ENCODE measurements at regions not wholly inside any gene's neighbourhood (a gene's known extent, or its start where the extent isn't known, plus 50 kb on each side); places are given as distances from the start of the nearest gene placed in this dataset.
"Not testable (repeated sequence)": the region's sequence is repeated elsewhere in the genome, so short reads cannot be mapped to it uniquely, and the experiment has no call there.

DNA sequence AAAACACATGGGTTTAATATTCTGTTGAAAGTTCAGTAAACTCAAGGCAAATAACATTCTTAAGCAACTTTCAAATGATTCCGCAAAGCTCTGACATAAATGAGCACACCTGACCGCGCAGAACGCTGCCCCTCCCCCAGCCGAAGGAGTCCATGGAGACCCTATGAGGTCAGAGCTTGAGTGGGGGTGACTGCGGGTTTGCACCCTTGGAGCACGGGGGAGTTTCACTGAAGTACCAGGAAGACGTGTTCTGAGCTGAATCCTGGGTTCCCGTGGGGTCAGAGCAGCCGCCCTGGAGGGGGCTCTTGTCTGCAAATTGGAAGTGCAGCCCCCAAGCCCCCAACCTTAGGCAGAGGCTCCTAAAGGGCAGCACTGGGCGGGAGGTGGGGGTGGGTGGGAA is 324.1 kb upstream of the SFSWAP start:
- Histone ChIP-seq H3K9me1 (ENCODE audit: control insufficient read depth, extremely low read depth, insufficient read depth, low read length) (no peaks in the 10 kb centered on the region), H3K9me3 (ENCODE audit: control insufficient read depth, low read depth, low read length) (no peaks in the 10 kb centered on the region), H3K4me3 (ENCODE audit: control insufficient read depth in 2 of 3, extremely low read depth in 1 of 3, insufficient read depth in 2 of 3, low read depth in 1 of 3, low read length in 3 of 3) (no peak overlapping the region), H3K27me3 (ENCODE audit: control insufficient read depth, extremely low read depth, insufficient read depth, low read length) (no peaks in the 10 kb centered on the region), H3K9ac (ENCODE audit: control insufficient read depth, extremely low read depth, insufficient read depth, low read length) (no peak overlapping the region), H4K20me1 (ENCODE audit: control insufficient read depth, extremely low read depth, insufficient read depth, low read length) (no peaks in the 10 kb centered on the region), H3K4me2 (ENCODE audit: control insufficient read depth, extremely low read depth, insufficient read depth, low read depth, low read length) (no peak overlapping the region), H3K79me2 (ENCODE audit: control insufficient read depth, insufficient read depth, low read length) (no peaks in the 10 kb centered on the region), H3K4me1 (ENCODE audit: control insufficient read depth, extremely low read depth, insufficient read depth, low read length) (no peaks in the 10 kb centered on the region), H3K27ac (ENCODE audit: control insufficient read depth, insufficient read depth, low read length) (no peak overlapping the region), H3K36me3 (ENCODE audit: control insufficient read depth in 2 of 2, extremely low read depth in 1 of 2, insufficient read depth in 2 of 2, low read length in 2 of 2) (no peaks in the 10 kb centered on the region), H2AFZ (ENCODE audit: control insufficient read depth, low read length) (no peak overlapping the region)
- FAIRE-seq (no peak), DNase-seq (ENCODE audit: low read depth, low spot score) (no peak)
- no peak for TF ChIP-seq EZH2 (IDR thresholded peaks at IDR 0.05; ENCODE audit: low read length)
- TF ChIP-seq, protein P1, sequence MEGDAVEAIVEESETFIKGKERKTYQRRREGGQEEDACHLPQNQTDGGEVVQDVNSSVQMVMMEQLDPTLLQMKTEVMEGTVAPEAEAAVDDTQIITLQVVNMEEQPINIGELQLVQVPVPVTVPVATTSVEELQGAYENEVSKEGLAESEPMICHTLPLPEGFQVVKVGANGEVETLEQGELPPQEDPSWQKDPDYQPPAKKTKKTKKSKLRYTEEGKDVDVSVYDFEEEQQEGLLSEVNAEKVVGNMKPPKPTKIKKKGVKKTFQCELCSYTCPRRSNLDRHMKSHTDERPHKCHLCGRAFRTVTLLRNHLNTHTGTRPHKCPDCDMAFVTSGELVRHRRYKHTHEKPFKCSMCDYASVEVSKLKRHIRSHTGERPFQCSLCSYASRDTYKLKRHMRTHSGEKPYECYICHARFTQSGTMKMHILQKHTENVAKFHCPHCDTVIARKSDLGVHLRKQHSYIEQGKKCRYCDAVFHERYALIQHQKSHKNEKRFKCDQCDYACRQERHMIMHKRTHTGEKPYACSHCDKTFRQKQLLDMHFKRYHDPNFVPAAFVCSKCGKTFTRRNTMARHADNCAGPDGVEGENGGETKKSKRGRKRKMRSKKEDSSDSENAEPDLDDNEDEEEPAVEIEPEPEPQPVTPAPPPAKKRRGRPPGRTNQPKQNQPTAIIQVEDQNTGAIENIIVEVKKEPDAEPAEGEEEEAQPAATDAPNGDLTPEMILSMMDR (optimal IDR thresholded peaks at IDR 0.05 in 1 of 3, IDR thresholded peaks at IDR 0.05 in 1 of 3, conservative IDR thresholded peaks at IDR 0.05 in 1 of 3; ENCODE audit: extremely low read depth in 1 of 3, insufficient read depth in 2 of 3, low read length in 3 of 3) = no peak
- dilution Hi-C loops (cut with MboI; ENCODE audit: extremely low pct_ligation_motif_present, low sequenced_read_pairs) = no loop called here

- Histone ChIP-seq H3K27me3 (ENCODE audit: control insufficient read depth, extremely low read depth, insufficient read depth, low read length) (no peaks in the 10 kb centered on the region), H3K36me3 (ENCODE audit: control insufficient read depth in 2 of 2, extremely low read depth in 1 of 2, insufficient read depth in 2 of 2, low read length in 2 of 2) (no peaks in the 10 kb centered on the region), H3K4me1 (ENCODE audit: control insufficient read depth, extremely low read depth, insufficient read depth, low read length) (no peaks in the 10 kb centered on the region), H3K4me3 (ENCODE audit: control insufficient read depth in 2 of 3, extremely low read depth in 1 of 3, insufficient read depth in 2 of 3, low read depth in 1 of 3, low read length in 3 of 3) (no peak overlapping the region), H3K27ac (ENCODE audit: control insufficient read depth, insufficient read depth, low read length) (no peak overlapping the region), H3K9me1 (ENCODE audit: control insufficient read depth, extremely low read depth, insufficient read depth, low read length) (no peaks in the 10 kb centered on the region), H3K9ac (ENCODE audit: control insufficient read depth, extremely low read depth, insufficient read depth, low read length) (no peak overlapping the region), H3K9me3 (ENCODE audit: control insufficient read depth, low read depth, low read length) (no peaks in the 10 kb centered on the region), H3K79me2 (ENCODE audit: control insufficient read depth, insufficient read depth, low read length) (no peaks in the 10 kb centered on the region), H2AFZ (ENCODE audit: control insufficient read depth, low read length) (no peak overlapping the region), H4K20me1 (ENCODE audit: control insufficient read depth, extremely low read depth, insufficient read depth, low read length) (no peaks in the 10 kb centered on the region), H3K4me2 (ENCODE audit: control insufficient read depth, extremely low read depth, insufficient read depth, low read depth, low read length) (no peak overlapping the region)
- DNase-seq (ENCODE audit: low read depth, low spot score) (no peak), FAIRE-seq (no peak)
- dilution Hi-C loops (cut with MboI; ENCODE audit: extremely low pct_ligation_motif_present, low sequenced_read_pairs) = no loop called here
- TF ChIP-seq, protein P1 (optimal IDR thresholded peaks at IDR 0.05 in 1 of 3, IDR thresholded peaks at IDR 0.05 in 1 of 3, conservative IDR thresholded peaks at IDR 0.05 in 1 of 3; ENCODE audit: extremely low read depth in 1 of 3, insufficient read depth in 2 of 3, low read length in 3 of 3) = no peak
- TF ChIP-seq EZH2 (IDR thresholded peaks at IDR 0.05; ENCODE audit: low read length) = no peak
These were observed 323.4 kb upstream of the SFSWAP start for GRCh38 chr12:131387281-131388163.

DNA sequence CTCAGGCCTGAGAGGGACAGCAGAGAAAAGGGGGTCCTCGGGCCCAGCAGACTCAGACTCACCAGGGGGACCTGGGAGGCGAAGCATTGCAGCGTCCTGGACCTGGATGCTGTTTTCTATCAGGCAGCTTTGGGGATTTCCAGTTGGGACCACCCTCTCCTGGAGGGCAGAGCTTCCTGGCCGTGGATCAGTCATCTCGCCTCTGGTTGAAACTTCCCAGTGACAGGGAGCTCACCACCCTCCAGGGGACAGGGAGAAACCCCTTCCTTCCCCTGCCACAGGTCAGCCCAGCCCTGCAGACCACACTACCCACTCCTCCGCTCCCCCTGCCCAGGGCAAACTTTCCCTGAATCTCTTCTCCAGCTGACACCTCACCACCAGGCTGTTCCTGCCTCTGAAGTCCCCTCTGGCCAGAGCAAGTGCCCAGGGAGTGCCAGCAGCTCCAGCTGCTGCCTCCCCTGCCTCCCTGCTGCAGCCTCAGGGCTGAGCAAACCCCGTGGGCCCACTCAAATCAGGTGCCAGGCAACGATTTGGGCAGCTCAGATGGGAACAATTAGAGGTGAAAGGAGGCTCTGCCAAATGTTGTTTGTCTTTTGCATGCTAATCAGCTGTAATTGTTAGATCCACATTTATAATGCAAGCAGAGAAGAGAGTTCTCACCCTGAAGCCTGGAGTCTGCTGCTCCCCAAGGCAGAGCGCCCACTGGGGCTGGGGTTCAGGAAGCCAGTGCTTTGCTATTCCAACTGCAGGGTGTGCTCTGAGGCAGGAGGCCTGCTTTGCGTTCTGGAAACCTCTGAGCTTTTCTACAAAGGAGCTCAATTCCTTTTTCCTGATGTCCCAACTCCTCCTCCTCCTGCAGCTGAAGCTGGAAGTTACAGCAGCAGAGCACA is 322.5 kb upstream of the SFSWAP start:
- H3K36me3 ChIP-seq (ENCODE audit: control insufficient read depth in 2 of 2, extremely low read depth in 1 of 2, insufficient read depth in 2 of 2, low read length in 2 of 2); H3K9ac ChIP-seq (ENCODE audit: control insufficient read depth, extremely low read depth, insufficient read depth, low read length); H3K4me3 ChIP-seq (ENCODE audit: control insufficient read depth in 2 of 3, extremely low read depth in 1 of 3, insufficient read depth in 2 of 3, low read depth in 1 of 3, low read length in 3 of 3); H3K9me1 ChIP-seq (ENCODE audit: control insufficient read depth, extremely low read depth, insufficient read depth, low read length); H2AFZ ChIP-seq (ENCODE audit: control insufficient read depth, low read length); H3K4me1 ChIP-seq (ENCODE audit: control insufficient read depth, extremely low read depth, insufficient read depth, low read length); DNase-seq (ENCODE audit: low read depth, low spot score); H4K20me1 ChIP-seq (ENCODE audit: control insufficient read depth, extremely low read depth, insufficient read depth, low read length); FAIRE-seq; H3K4me2 ChIP-seq (ENCODE audit: control insufficient read depth, extremely low read depth, insufficient read depth, low read depth, low read length); H3K27ac ChIP-seq (ENCODE audit: control insufficient read depth, insufficient read depth, low read length); H3K9me3 ChIP-seq (ENCODE audit: control insufficient read depth, low read depth, low read length); H3K79me2 ChIP-seq (ENCODE audit: control insufficient read depth, insufficient read depth, low read length); H3K27me3 ChIP-seq (ENCODE audit: control insufficient read depth, extremely low read depth, insufficient read depth, low read length); dilution Hi-C loops (cut with MboI; ENCODE audit: extremely low pct_ligation_motif_present, low sequenced_read_pairs): not testable (repeated sequence)

Data from keratinocyte (primary cell).